ENCODE measurements at regions not wholly inside any gene's neighbourhood (a gene's known extent, or its start where the extent isn't known, plus 50 kb on each side); places are given as distances from the start of the nearest gene placed in this dataset.

- Mint-ChIP-seq H3K27ac (no peak overlapping the region), H3K4me3 (no peak overlapping the region), H3K36me3 (ENCODE audit: low read depth) (no peaks in the 10 kb centered on the region), H3K4me1 (no peaks in the 10 kb centered on the region), H3K27me3 (peaks cover 2% of the 10 kb centered on the region), H3K9me3 (peaks cover 4% of the 10 kb centered on the region)
- ATAC-seq (ENCODE audit: low read depth) = no peak
- no peak for TF ChIP-seq CTCF (IDR thresholded peaks at IDR 0.05)
- no peak for DNase-seq
- ChIA-PET POLR2A (no interaction called here), CTCF (no interaction called here)
- intact Hi-C loops (cut with micrococcal nuclease) = no loop called here
Observed at GRCh38 chr1:5722635-5723164, 269.5 kb downstream of the NPHP4 start.

GRCh38 chr1:5721634-5722215 lies 270.5 kb downstream of the NPHP4 start:
- Mint-ChIP-seq H3K4me1 (no peaks in the 10 kb centered on the region), H3K27ac (no peak overlapping the region), H3K9me3 (peaks cover 4% of the 10 kb centered on the region), H3K4me3 (no peak overlapping the region), H3K36me3 (ENCODE audit: low read depth) (no peaks in the 10 kb centered on the region), H3K27me3 (peaks cover 4% of the 10 kb centered on the region)
- POLR2A ChIA-PET = no interaction called here
- ATAC-seq (ENCODE audit: low read depth) = no peak
- no peak for DNase-seq
- intact Hi-C loops (cut with micrococcal nuclease) = no loop called here
- CTCF ChIA-PET = no interaction called here
- TF ChIP-seq CTCF (IDR thresholded peaks at IDR 0.05) = no peak

DNA sequence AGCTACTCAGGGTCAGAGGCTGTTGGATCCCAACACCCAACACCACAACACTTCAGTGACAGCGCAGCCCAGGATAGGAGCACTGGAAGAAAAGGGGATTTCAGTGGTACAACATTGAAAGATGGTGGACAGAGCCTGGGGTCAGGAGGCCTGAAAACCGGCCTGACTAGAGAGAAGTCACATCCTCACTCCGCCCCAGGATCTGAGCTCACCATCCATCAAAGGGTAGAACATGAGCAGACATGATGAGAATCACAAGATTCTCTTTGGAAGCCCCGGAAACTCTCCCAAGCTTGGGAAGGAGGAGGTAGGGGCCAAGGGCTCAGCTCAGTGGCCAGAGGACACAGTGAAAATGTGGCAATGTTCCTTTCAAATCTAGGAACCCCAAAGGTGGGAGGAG lies 271.3 kb downstream of the NPHP4 start:
- ChIA-PET CTCF (no interaction called here), POLR2A (no interaction called here)
- Mint-ChIP-seq H3K9me3 (peaks cover 4% of the 10 kb centered on the region), H3K4me3 (no peak overlapping the region), H3K36me3 (ENCODE audit: low read depth) (no peaks in the 10 kb centered on the region), H3K4me1 (no peaks in the 10 kb centered on the region), H3K27ac (no peak overlapping the region), H3K27me3 (peaks cover 4% of the 10 kb centered on the region)
- no peak for ATAC-seq (ENCODE audit: low read depth)
- intact Hi-C loops (cut with micrococcal nuclease) = no loop called here
- TF ChIP-seq CTCF (IDR thresholded peaks at IDR 0.05) = no peak
- DNase-seq = no peak

- TF ChIP-seq CTCF (IDR thresholded peaks at IDR 0.05) = no peak
- Mint-ChIP-seq H3K4me1 (no peaks in the 10 kb centered on the region), H3K4me3 (no peak overlapping the region), H3K27ac (no peak overlapping the region), H3K27me3 (peaks cover 6% of the 10 kb centered on the region), H3K9me3 (peaks cover 8% of the 10 kb centered on the region), H3K36me3 (ENCODE audit: low read depth) (no peaks in the 10 kb centered on the region)
- ChIA-PET CTCF (no interaction called here), POLR2A (no interaction called here)
- ATAC-seq (ENCODE audit: low read depth) (no peak), DNase-seq (no peak)
- intact Hi-C loops (cut with micrococcal nuclease) = no loop called here
Observed at GRCh38 chr1:5720484-5720883, 271.7 kb downstream of the NPHP4 start.

GRCh38 chr1:5720045-5720444 lies 272.2 kb downstream of the NPHP4 start:
- DNase-seq = no peak
- Mint-ChIP-seq H3K9me3 (peaks cover 8% of the 10 kb centered on the region), H3K4me3 (no peak overlapping the region), H3K4me1 (no peaks in the 10 kb centered on the region), H3K27me3 (peaks cover 6% of the 10 kb centered on the region), H3K27ac (no peak overlapping the region), H3K36me3 (ENCODE audit: low read depth) (no peaks in the 10 kb centered on the region)
- no peak for ATAC-seq (ENCODE audit: low read depth)
- ChIA-PET POLR2A (no interaction called here), CTCF (no interaction called here)
- TF ChIP-seq CTCF (IDR thresholded peaks at IDR 0.05) = no peak
- intact Hi-C loops (cut with micrococcal nuclease) = no loop called here

Data from activated B cell treated with CpG ODN at 0.5 μM for 24 hours (primary cell).